ENCODE measurements at regions not wholly inside any gene's neighbourhood (a gene's known extent, or its start where the extent isn't known, plus 50 kb on each side); places are given as distances from the start of the nearest gene placed in this dataset.

DNA sequence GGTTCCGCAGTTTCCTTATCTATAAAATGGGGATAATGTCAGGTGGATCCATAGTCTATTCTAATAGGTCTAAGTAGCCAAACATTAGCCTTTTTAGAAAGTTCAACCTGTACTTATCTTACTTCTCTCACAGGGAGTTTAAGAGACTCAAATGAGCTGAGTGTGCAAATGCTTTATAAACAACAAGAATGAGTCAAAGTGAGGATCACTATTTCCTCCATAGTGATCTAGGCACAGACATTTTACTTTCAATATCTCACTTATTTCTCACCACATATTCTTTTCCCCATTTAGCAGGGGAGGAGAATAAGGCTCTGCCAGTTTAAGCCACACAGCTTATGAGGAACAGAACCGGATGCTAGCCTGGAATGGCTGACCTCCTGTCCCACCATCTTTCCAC is 92.1 kb upstream of the LMO4 start:
- TF ChIP-seq, protein P1, sequence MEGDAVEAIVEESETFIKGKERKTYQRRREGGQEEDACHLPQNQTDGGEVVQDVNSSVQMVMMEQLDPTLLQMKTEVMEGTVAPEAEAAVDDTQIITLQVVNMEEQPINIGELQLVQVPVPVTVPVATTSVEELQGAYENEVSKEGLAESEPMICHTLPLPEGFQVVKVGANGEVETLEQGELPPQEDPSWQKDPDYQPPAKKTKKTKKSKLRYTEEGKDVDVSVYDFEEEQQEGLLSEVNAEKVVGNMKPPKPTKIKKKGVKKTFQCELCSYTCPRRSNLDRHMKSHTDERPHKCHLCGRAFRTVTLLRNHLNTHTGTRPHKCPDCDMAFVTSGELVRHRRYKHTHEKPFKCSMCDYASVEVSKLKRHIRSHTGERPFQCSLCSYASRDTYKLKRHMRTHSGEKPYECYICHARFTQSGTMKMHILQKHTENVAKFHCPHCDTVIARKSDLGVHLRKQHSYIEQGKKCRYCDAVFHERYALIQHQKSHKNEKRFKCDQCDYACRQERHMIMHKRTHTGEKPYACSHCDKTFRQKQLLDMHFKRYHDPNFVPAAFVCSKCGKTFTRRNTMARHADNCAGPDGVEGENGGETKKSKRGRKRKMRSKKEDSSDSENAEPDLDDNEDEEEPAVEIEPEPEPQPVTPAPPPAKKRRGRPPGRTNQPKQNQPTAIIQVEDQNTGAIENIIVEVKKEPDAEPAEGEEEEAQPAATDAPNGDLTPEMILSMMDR (conservative IDR thresholded peaks at IDR 0.05), result no peak
- TF ChIP-seq EZH2 (IDR thresholded peaks at IDR 0.05; ENCODE audit: low read depth), result no peak
